IMR-90 (cell line): ENCODE measurements at regions not wholly inside any gene's neighbourhood (a gene's known extent, or its start where the extent isn't known, plus 50 kb on each side); places are given as distances from the start of the nearest gene placed in this dataset.

Experiments
- ATAC-seq: fragments of 200-7000 bp; cut with Tn5 transposase; 2 replicates; pipeline ENCODE4 v1.9.1; 2020; ENCODE audit warnings: low read depth, mild to moderate bottlenecking, moderate library complexity
- BruUV-seq: library from RNA; stranded (reverse); fragments of 400-500 nt; replicated peaks from 2 replicates; lab custom pipeline; 2021; lab: Mats Ljungman, UMichigan
- CTCF ChIA-PET: fragments of 300-600 bp; formaldehyde crosslinking; extraction: SDS; loops from one replicate; lab custom pipeline; 2021; ENCODE audit warnings: antibody characterized with exemption; lab: Yijun Ruan, JAX
- POLR2A ChIA-PET: fragments of 300-600 bp; sonication (Branson Sonifier 250); formaldehyde crosslinking; loops from one replicate; lab custom pipeline; 2022; ENCODE audit warnings: antibody characterized with exemption; ENCODE audit not compliant: unreplicated experiment; lab: Charles Lee
- DNase-seq: peaks from one replicate; pipeline ENCODE4 v3.0.0; 2013
- H2AFZ ChIP-seq: replicated peaks from 2 replicates; pipeline ENCODE3; 2013; ENCODE audit warnings: low read length, mild to moderate bottlenecking; ENCODE audit not compliant: poor library complexity
- H2AK5ac ChIP-seq: 2 replicates; pipeline ENCODE4 v1.6.1; 2013; ENCODE audit warnings: low read depth, low read length, inconsistent platforms
- H2AK9ac ChIP-seq: replicated peaks from 2 replicates; pipeline ENCODE3; 2013; ENCODE audit warnings: mild to moderate bottlenecking, low read depth, low read length, moderate library complexity; ENCODE audit not compliant: poor library complexity
- H2BK120ac ChIP-seq: 2 replicates; pipeline ENCODE4 v1.6.1; 2013; ENCODE audit warnings: low read depth, low read length, inconsistent platforms
- H2BK15ac ChIP-seq: 3 replicates; pipeline ENCODE4 v1.6.1; 2013; ENCODE audit warnings: low read depth, low read length, inconsistent platforms
- H2BK20ac ChIP-seq: 2 replicates; pipeline ENCODE4 v1.6.1; 2013; ENCODE audit warnings: low read depth, mild to moderate bottlenecking, inconsistent platforms, low read length, moderate library complexity
- H2BK5ac ChIP-seq: 2 replicates; pipeline ENCODE4 v1.6.1; 2013; ENCODE audit warnings: mild to moderate bottlenecking, low read depth, low read length, inconsistent platforms; ENCODE audit not compliant: poor library complexity, severe bottlenecking
- H3K14ac ChIP-seq: replicated peaks from 2 replicates; pipeline ENCODE4 v1.6.1; 2013; ENCODE audit warnings: low read depth, low read length, inconsistent platforms
- H3K18ac ChIP-seq: 2 replicates; pipeline ENCODE4 v1.6.1; 2013; ENCODE audit warnings: low read depth, low read length, control low read depth
- H3K23ac ChIP-seq: 2 replicates; pipeline ENCODE4 v1.6.1; 2013; ENCODE audit warnings: low read depth, low read length, inconsistent platforms
- H3K27ac ChIP-seq: 2 replicates; pipeline ENCODE4 v1.5.1; 2013; ENCODE audit warnings: mild to moderate bottlenecking, control low read depth, low read length; ENCODE audit not compliant: insufficient read depth
- H3K27me3 ChIP-seq: 2 replicates; pipeline ENCODE4 v1.6.1; 2013; ENCODE audit warnings: low read length; ENCODE audit not compliant: control insufficient read depth, insufficient read depth
- H3K36me3 ChIP-seq: 2 replicates; pipeline ENCODE4 v1.6.1; 2013; ENCODE audit warnings: low read length, mixed read lengths; ENCODE audit not compliant: control insufficient read depth, insufficient read depth
- H3K4ac ChIP-seq: 2 replicates; pipeline ENCODE4 v1.6.1; 2013; ENCODE audit warnings: low read depth, low read length, inconsistent platforms
- H3K4me1 ChIP-seq: 2 replicates; pipeline ENCODE4 v1.6.1; 2013; ENCODE audit warnings: low read length, mixed read lengths; ENCODE audit not compliant: control insufficient read depth, insufficient read depth
- H3K4me2 ChIP-seq: 2 replicates; pipeline ENCODE4 v1.6.1; 2013; ENCODE audit warnings: low read depth, mild to moderate bottlenecking, control low read depth, low read length, moderate library complexity
- H3K4me3 ChIP-seq: 2 replicates; pipeline ENCODE4 v1.5.1; 2013; ENCODE audit warnings: low read depth, mild to moderate bottlenecking, control low read depth, low read length, moderate library complexity; ENCODE audit not compliant: insufficient read depth
- H3K56ac ChIP-seq: 2 replicates; pipeline ENCODE4 v1.6.1; 2013; ENCODE audit warnings: low read length, inconsistent platforms; ENCODE audit not compliant: insufficient read depth; ENCODE audit errors: extremely low read depth
- H3K79me1 ChIP-seq, 2 experiments: 2 replicates each; pipeline ENCODE4 v1.6.1; 2013; ENCODE audit warnings: low read length in 2 of 2, inconsistent platforms in 1 of 2, low read depth in 1 of 2
- H3K9ac ChIP-seq: 2 replicates; pipeline ENCODE4 v1.6.1; 2013; ENCODE audit warnings: low read depth, low read length, control low read depth
- H3K9me1 ChIP-seq: 2 replicates; pipeline ENCODE4 v1.6.1; 2013; ENCODE audit warnings: low read length, inconsistent platforms; ENCODE audit not compliant: insufficient read depth
- H3K9me3 ChIP-seq: 2 replicates; pipeline ENCODE4 v1.6.1; 2013; ENCODE audit warnings: low read length; ENCODE audit not compliant: control insufficient read depth, insufficient read depth
- H4K20me1 ChIP-seq: 2 replicates; pipeline ENCODE4 v1.6.1; 2013; ENCODE audit warnings: low read length, inconsistent platforms; ENCODE audit not compliant: insufficient read depth
- H4K5ac ChIP-seq: 2 replicates; pipeline ENCODE4 v1.6.1; 2013; ENCODE audit warnings: mild to moderate bottlenecking, low read depth, low read length, control low read depth
- H4K8ac ChIP-seq, 2 experiments: 2 replicates each; pipeline ENCODE4 v1.6.1; 2013; ENCODE audit warnings: low read depth in 2 of 2, low read length in 2 of 2, control low read depth in 1 of 2, inconsistent platforms in 1 of 2
- H4K91ac ChIP-seq: 2 replicates; pipeline ENCODE4 v1.6.1; 2013; ENCODE audit warnings: low read depth, low read length, inconsistent platforms; ENCODE audit not compliant: insufficient read depth
- BHLHE40 ChIP-seq: fragments of 150-350 bp; IDR thresholded peaks from 2 replicates; pipeline ENCODE4 v1.6.1; 2016; ENCODE audit warnings: mild to moderate bottlenecking, low read depth, low read length
- CHD1 ChIP-seq: IDR thresholded peaks from 2 replicates; pipeline ENCODE4 v1.6.1; 2012; ENCODE audit warnings: low read depth, low read length, improper control_type of control experiment
- MAZ ChIP-seq: IDR thresholded peaks from 2 replicates; pipeline ENCODE4 v1.6.1; 2012; ENCODE audit warnings: low read depth, mild to moderate bottlenecking, low read length, improper control_type of control experiment, moderate library complexity, borderline replicate concordance
- NFE2L2 ChIP-seq: fragments of 150-350 bp; IDR thresholded peaks from 2 replicates; pipeline ENCODE4 v1.6.1; 2016; ENCODE audit warnings: low read depth, mild to moderate bottlenecking, low read length
- POLR2A ChIP-seq: IDR thresholded peaks from 2 replicates; pipeline ENCODE4 v1.6.1; 2012; ENCODE audit warnings: mild to moderate bottlenecking, low read depth, low read length
- RAD21 ChIP-seq: IDR thresholded peaks from 2 replicates; pipeline ENCODE4 v1.6.1; 2012; ENCODE audit warnings: low read length, improper control_type of control experiment
- RFX5 ChIP-seq: IDR thresholded peaks from 2 replicates; pipeline ENCODE4 v1.8.0; 2012; ENCODE audit warnings: low read depth, mild to moderate bottlenecking, low read length, moderate library complexity
- USF2 ChIP-seq: fragments of 150-350 bp; IDR thresholded peaks from 2 replicates; pipeline ENCODE4 v1.6.1; 2017; ENCODE audit warnings: mild to moderate bottlenecking, antibody characterized with exemption, low read length, low read depth
- WGBS, 2 experiments: methylation state at CpG; one replicate each; pipeline versions ENCODE4 v1.1.5 to v1.1.7; 2013; ENCODE audit warnings: missing lambda C conversion rate in 2 of 2; ENCODE audit not compliant: insufficient read length in 1 of 2; ENCODE audit errors: extremely low coverage in 2 of 2; 5-methylcytosine and 5-hydroxymethylcytosine counted together
- dilution Hi-C: fragments of 300-500 bp; cut with HindIII; formaldehyde crosslinking; loops from one replicate; pipeline ENCODE4 v1.14.3; 2018; ENCODE audit warnings: low sequenced_read_pairs; ENCODE audit not compliant: unreplicated experiment
- in situ Hi-C: fragments of 300-500 bp; cut with MboI; formaldehyde crosslinking; loops from 3 replicates; pipeline ENCODE4 v1.14.3; 2019; ENCODE audit warnings: low sequenced_read_pairs, inconsistent platforms, mixed read lengths
- intact Hi-C: fragments of 100-400 bp; cut with micrococcal nuclease; formaldehyde crosslinking; loops from 2 replicates; pipeline ENCODE4 v1.10.0; 2022

- H4K8ac ChIP-seq, result no peak overlapping the region
- no peaks in the 10 kb centered on the region for H3K79me1 ChIP-seq
- H3K4me3 ChIP-seq, result no peak overlapping the region
- TF ChIP-seq USF2 (no peak), BHLHE40 (no peak), NFE2L2 (no peak), RAD21 (no peak), CHD1 (no peak), MAZ (no peak), POLR2A (no peak), RFX5 (no peak)
- H3K27ac ChIP-seq, result no peak overlapping the region
- H2BK5ac ChIP-seq, result no peak overlapping the region
- no peaks in the 10 kb centered on the region for H3K9me3 ChIP-seq
- H2BK20ac ChIP-seq, result no peak overlapping the region
- H4K20me1 ChIP-seq, result no peaks in the 10 kb centered on the region
- in situ Hi-C loops, result no loop called here
- no peak overlapping the region for H3K23ac ChIP-seq
- H3K36me3 ChIP-seq, result no peaks in the 10 kb centered on the region
- H3K9me1 ChIP-seq, result no peaks in the 10 kb centered on the region
- no peak overlapping the region for H3K4me2 ChIP-seq
- DNase-seq, result no peak
- H2AFZ ChIP-seq, result no peak overlapping the region
- H4K5ac ChIP-seq, result no peak overlapping the region
- H3K14ac ChIP-seq, result no peak overlapping the region
- no peak overlapping the region for H3K9ac ChIP-seq
- no peak overlapping the region for H2BK120ac ChIP-seq
- H2BK15ac ChIP-seq, result no peak overlapping the region
- no CpG with 5 or more reads among the region's 1 CpG for WGBS, 2 experiments
- H3K18ac ChIP-seq, result no peak overlapping the region
- no peak overlapping the region for H2AK5ac ChIP-seq
- no peak for ATAC-seq
- dilution Hi-C loops, result no loop called here
- intact Hi-C loops, result loop anchor here (5.0 kb wide), 1 partner anchor 77 kb away; no protein-coding TSS in a partner anchor
- POLR2A ChIA-PET, result no interaction called here
- H3K4me1 ChIP-seq, result no peaks in the 10 kb centered on the region
- no peaks in the 10 kb centered on the region for H3K27me3 ChIP-seq
- no peak overlapping the region for H4K91ac ChIP-seq
- H3K4ac ChIP-seq, result no peak overlapping the region
- CTCF ChIA-PET, result no interaction called here
- no TSS peak for BruUV-seq
- no peak overlapping the region for H3K56ac ChIP-seq
- H2AK9ac ChIP-seq, result no peak overlapping the region
Measured at GRCh38 chr13:67374391-67374790, 144.3 kb upstream of the PCDH9 start.
